ENCODE measurements at regions not wholly inside any gene's neighbourhood (a gene's known extent, or its start where the extent isn't known, plus 50 kb on each side); places are given as distances from the start of the nearest gene placed in this dataset.
A peak's percentile ranks its signal among the peaks of the same experiment; 100 is the strongest.

DNA sequence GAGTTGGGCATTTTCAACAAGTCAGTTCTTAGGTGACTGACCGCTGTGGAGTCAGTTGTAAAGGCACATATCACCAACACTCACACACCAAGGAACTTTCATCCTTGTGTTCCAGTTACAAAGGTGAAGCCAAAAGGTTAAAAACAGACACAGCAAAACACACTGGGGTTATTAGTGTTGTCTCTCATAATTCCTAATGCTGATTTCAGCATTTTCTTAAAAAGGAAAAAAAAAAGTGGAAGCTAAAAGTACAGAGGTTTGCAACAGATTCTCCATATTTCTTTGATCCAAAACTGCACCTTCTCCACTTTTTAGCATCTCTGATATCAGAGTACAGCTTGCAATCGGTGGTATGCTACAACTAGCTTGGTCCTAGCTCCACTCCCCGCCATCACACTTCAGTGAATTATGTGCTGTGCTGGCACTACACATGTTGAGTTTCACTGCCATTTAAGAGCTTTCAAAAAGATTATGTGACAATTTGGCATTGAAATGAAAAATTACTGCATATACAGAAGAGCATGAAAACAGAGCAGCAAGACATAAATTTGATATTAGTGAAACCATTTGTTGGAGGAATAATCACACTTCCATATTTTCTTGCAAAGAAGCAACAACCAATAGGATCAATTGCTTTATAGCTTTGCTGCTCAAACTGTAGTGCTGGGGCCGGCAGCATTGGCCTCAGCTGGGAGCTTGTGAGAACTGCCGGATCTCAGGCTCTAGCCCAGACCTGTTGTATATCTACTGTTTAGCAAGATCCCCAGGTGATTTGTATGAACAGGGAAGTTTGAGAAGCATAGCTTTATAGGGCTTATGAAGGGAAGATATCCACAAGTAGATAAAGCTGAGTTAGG lies 62.3 kb upstream of the DAPL1 start:
- ATAC-seq (no peak), DNase-seq (ENCODE audit: low spot score) (no peak)

DNA sequence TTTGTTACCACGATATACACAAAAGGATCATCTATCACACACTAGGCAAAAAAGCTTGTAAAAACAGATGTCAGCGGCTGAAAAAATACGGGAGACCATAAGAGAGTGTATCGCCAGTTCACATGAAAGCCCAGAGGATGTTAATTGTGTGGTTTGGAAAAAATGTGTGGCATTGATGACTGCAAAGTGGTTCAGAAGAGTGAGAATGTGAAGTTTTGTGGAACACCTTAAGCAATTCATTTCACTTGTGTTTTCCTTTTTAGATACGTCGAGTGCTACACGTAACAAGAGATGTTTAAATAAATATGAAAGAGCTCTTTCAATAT lies 61.7 kb upstream of the DAPL1 start:
- no peak for ATAC-seq

DNA sequence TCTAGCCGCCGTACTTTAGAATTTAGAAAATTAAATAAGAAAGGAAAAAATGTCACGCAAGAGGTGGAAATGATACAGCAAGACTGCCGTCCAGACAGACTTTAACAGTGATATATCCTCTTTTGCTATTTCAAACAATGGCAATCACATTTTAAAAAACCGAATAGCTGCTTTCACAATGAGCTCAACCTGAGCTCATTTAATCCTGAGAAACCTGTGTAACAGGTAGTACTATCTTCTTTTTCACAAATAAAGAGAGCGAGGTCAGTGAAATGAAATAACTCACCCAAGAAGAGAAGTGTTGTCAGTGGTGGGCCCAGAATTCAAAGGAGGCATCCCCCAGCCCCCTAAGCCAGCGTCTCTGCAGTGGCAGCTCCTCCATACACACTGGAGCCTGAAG lies 60.7 kb upstream of the DAPL1 start:
- DNase-seq (ENCODE audit: low spot score): no peak

More for the DNA sequence above, 61.7 kb upstream of the DAPL1 start:
- no peak for DNase-seq (ENCODE audit: low spot score)

GRCh38 chr2:158735822-158736580 lies 59.1 kb upstream of the DAPL1 start:
- ATAC-seq (peak; percentile 56), DNase-seq (ENCODE audit: low spot score) (no peak)

More for the DNA sequence above, 60.7 kb upstream of the DAPL1 start:
- ATAC-seq: no peak

DNA sequence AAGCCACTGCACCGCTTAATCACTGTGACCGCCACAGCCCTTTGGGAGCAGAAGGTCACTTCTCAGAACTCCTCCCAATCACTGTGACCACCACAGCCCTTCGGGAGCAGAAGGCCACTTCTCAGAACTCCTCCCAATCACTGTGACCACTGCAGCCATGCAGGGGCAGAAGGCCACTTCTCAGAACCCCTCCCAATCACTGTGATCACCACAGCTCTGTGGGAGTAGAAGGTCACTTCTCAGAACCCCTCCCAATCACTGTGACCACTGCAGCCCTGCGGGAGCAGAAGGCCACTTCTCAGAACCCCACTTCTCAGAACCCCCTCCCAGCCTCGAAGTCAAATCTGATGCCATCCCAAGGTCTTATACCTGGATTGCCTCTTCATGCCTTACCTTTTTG lies 56.8 kb upstream of the DAPL1 start:
- ATAC-seq: no peak
- DNase-seq (ENCODE audit: low spot score): no peak

DNA sequence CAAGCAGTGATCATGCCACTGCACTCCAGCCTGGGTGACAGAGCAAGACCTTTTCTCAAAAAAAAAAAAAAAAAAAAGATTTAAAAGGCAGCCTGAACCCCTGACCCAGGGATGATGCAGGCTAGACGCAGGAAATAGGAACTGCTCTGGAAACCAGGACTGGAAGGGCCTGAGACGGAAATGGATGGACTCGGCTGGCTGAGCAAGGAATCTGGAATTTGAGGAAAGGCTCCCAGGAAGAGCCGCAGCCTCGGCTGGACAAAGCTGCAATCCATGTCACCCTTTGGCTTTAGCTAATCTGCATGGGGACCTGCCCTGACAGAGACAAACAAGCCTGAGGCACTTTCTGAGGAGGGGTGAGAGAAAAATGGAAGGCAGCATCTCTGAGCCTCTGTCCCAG lies 55.0 kb upstream of the DAPL1 start:
- peak; percentile 29 for ATAC-seq
- no peak for DNase-seq (ENCODE audit: low spot score)

DNA sequence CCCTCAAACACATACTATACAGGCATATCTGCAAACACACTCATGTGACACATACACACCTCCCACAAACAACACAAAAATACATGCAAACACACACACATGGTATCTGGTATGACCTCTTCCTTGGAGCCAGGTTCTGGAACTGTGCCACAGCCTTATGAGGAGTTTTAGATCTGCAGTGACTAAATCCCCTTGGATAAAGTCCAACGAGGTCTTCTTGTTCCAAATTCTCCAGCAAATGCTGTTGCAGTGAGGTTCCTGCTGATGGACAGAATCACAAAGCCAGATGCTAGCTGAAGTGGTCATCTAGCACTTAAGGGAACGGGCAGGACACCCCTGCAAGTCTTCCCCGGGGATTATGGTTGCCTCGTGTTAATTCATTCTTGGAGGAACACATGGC lies 54.5 kb upstream of the DAPL1 start:
- no peak for ATAC-seq
- no peak for DNase-seq (ENCODE audit: low spot score)

DNA sequence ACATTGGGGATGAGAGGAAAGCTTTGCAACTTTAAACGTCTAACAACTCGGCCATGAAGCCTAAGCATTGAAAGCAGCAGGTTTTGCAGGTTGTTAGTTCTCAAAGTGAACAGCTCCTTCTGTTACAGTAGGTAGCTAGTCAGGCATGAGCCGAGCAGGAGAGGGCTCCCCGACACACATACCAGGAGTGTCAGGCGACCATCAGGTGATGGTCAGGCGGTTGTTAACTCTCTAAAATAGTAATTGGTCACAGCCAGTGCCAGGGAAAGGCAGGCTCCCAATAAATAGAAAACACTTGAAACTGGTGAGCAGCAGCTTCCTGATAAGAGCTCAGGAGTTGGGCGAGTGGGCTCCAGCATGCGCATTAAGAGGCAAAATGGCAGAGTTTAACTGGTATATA lies 53.5 kb upstream of the DAPL1 start:
- ATAC-seq (no peak), DNase-seq (ENCODE audit: low spot score) (no peak)

DNA sequence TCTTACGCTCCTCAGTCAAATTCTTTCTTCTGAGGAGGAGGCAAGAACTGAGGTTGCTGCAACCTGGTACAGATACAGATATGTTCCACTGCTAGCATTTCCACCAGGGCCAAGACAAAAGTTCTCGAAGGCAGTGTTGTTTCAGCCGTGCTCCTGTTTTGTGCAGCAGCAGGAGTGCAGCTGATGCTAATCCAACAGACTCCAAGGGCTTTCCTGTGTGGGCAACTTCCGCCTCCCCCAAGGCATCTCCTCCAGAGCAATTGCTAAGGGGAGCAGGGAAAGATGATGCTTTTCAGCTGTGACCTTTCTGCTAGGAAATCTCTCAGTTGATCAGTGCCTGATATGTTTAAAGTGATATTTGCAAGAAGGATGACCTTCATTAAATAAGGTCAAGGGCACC lies 52.6 kb upstream of the DAPL1 start:
- ATAC-seq: no peak
- no peak for DNase-seq (ENCODE audit: low spot score)

DNA sequence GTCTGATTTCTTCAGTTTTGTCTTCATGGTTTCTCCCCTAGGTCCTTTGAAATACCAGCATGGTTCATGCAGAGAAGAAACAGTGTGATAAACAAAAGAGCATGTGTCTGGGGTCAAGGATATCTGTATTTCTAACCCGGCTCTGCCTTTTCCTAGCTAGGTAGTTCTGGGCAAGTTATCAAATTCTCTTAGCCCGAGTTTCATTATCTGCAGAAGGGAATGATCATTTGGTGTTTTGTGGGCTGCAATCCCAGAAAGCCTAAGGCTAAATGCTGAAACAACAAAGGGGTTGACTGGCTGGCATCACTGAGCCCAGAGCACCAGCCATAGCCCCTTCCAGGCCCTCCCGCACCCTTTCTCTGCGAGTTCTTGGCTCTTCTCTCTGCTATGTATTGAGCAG lies 51.7 kb upstream of the DAPL1 start:
- ATAC-seq (peak; percentile 17), DNase-seq (ENCODE audit: low spot score) (no peak)

DNA sequence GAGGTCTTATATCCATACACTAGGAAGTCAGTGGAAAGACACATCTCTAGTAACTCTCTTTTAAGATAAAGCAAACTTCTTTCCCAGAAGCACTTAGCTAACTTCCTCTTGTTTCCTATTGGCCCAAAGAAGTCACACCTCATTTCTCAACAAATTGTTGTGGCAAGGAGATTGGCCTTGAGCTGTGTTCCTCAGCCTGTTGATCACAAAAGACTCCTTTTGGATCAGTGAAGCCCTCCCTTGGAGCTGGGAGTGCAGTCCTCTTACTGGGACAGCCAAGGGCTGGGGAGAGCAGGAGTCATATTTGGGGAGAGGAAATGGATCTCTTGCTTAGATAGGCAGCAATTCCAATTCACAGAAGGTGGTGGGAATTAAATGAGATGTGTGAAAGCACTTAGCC lies 51.2 kb upstream of the DAPL1 start:
- DNase-seq (ENCODE audit: low spot score) (no peak), ATAC-seq (no peak)

DNA sequence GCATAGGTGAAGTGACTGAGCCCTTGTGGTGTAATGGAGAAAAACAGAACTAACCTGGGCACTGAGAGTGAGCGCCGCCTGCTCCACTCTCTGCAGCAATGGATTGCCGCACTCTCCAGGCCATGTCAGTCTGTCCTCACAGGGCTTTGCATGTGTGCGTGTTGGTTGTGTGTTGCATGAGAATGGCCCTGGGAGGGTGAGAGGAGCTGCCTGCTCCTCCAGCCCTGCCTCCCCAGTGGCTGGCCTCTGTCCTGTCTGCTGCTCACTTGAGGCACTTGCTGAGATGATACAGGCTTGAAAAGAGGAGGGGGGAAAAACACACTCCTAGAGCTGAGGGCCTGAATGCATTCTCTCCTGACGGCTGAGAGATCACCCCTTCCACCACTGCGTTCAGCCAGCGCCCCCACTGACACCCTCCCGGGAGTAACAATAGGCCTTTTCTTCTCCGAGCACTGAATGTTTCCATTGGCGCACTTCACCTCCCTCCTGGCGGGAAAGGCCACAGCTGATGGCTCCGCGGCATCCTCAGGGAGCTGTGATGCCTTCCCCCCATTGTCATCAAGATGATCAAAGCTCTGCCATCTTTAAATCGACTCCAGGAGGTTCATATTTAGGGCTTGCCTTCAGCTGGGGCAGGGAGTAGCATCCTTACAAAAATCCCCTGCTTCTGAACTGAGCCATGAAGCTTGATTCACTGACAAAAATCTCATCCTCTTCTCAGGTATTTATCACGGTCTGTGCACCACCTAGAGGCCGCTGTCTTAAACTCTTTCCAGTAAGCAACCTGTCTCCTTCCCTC lies 49.9 kb upstream of the DAPL1 start:
- DNase-seq (ENCODE audit: low spot score): peak; percentile 55
- peak; percentile 91 for ATAC-seq
